Calu3 (cell line): ENCODE measurements at regions not wholly inside any gene's neighbourhood (a gene's known extent, or its start where the extent isn't known, plus 50 kb on each side); places are given as distances from the start of the nearest gene placed in this dataset.

Experiments used
- BruUV-seq: library from RNA; stranded (reverse); fragments of 400-500 nt; replicated peaks from 2 replicates; lab custom pipeline; 2021; lab: Mats Ljungman, UMichigan
- CTCF ChIA-PET: fragments of 300-600 bp; sonication (Branson Sonifier 250); formaldehyde crosslinking; loops from one replicate; lab custom pipeline; 2022; ENCODE audit warnings: antibody characterized with exemption; lab: Charles Lee
- DNase-seq: peaks from one replicate; pipeline ENCODE4 v3.0.0; 2022
- H3K27ac Mint-ChIP-seq: one replicate; pipeline ENCODE4 v1.8.0; 2022; ENCODE audit warnings: mixed read lengths; ENCODE audit not compliant: unreplicated experiment
- H3K27me3 Mint-ChIP-seq: one replicate; pipeline ENCODE4 v1.8.0; 2022; ENCODE audit warnings: mixed read lengths; ENCODE audit not compliant: unreplicated experiment
- H3K36me3 Mint-ChIP-seq: one replicate; pipeline ENCODE4 v1.8.0; 2022; ENCODE audit warnings: mild to moderate bottlenecking, moderate library complexity, mixed read lengths; ENCODE audit not compliant: insufficient read depth, unreplicated experiment
- H3K4me1 Mint-ChIP-seq: one replicate; pipeline ENCODE4 v1.8.0; 2022; ENCODE audit warnings: mild to moderate bottlenecking, low read depth, mixed read lengths; ENCODE audit not compliant: unreplicated experiment
- H3K4me3 Mint-ChIP-seq: one replicate; pipeline ENCODE4 v1.8.0; 2022; ENCODE audit warnings: mild to moderate bottlenecking, low read depth, moderate library complexity, mixed read lengths; ENCODE audit not compliant: unreplicated experiment
- H3K9me3 Mint-ChIP-seq: one replicate; pipeline ENCODE4 v1.8.0; 2022; ENCODE audit warnings: low read depth, mixed read lengths; ENCODE audit not compliant: unreplicated experiment
- CTCF ChIP-seq: fragments of 200-600 bp; IDR thresholded peaks from one replicate; pipeline ENCODE4 v1.8.0; 2022; ENCODE audit warnings: antibody characterized with exemption; ENCODE audit not compliant: unreplicated experiment
- intact Hi-C: fragments of 100-400 bp; cut with micrococcal nuclease; formaldehyde crosslinking; loops from one replicate; pipeline ENCODE4 v1.10.0; 2022; ENCODE audit not compliant: unreplicated experiment

- intact Hi-C loops = no loop called here
Observed at GRCh38 chr19:5403968-5404640, 51.1 kb upstream of the ZNRF4 start.

More at GRCh38 chr19:5403968-5404640, 51.1 kb upstream of the ZNRF4 start:
- peaks cover 3% of the 10 kb centered on the region for H3K9me3 Mint-ChIP-seq
- TF ChIP-seq CTCF = no peak
- H3K27me3 Mint-ChIP-seq = peaks cover 60% of the 10 kb centered on the region
- no peaks in the 10 kb centered on the region for H3K36me3 Mint-ChIP-seq
- no peak overlapping the region for H3K27ac Mint-ChIP-seq
- no peaks in the 10 kb centered on the region for H3K4me1 Mint-ChIP-seq
- peak; percentile 82 for DNase-seq
- no TSS peak for BruUV-seq
- CTCF ChIA-PET = no interaction called here
- no peak overlapping the region for H3K4me3 Mint-ChIP-seq
